GM21423 (cell line): ENCODE measurements at regions not wholly inside any gene's neighbourhood (a gene's known extent, or its start where the extent isn't known, plus 50 kb on each side); places are given as distances from the start of the nearest gene placed in this dataset.
A peak's percentile ranks its signal among the peaks of the same experiment; 100 is the strongest.

ENCODE experiments used
- ATAC-seq: cut with Tn5 transposase; IDR thresholded peaks from one replicate; pipeline ENCODE4 v1.9.1; 2021; ENCODE audit warnings: mild to moderate bottlenecking, moderate library complexity; ENCODE audit not compliant: unreplicated experiment

DNA sequence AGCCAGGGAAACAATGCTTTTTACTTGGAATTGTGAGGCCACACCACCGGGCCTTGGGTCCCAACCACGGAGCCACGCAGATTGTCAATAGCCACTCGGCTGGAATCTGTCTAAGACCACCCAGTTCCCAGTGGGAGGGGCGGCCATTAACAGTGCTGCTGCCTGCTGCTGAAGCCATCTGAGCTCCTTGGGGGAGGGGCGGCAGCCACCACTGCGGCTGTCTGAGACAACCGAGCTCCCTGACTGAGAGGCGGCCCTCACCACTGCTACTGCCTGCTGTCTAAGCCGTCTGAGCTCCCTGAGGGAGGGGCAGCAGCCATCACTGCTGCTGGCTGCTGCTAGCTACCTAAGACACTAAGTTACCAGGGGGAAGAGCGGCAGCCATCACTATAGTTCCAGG is 64.3 kb downstream of the DMRTA2 start:
- ATAC-seq: no peak

DNA sequence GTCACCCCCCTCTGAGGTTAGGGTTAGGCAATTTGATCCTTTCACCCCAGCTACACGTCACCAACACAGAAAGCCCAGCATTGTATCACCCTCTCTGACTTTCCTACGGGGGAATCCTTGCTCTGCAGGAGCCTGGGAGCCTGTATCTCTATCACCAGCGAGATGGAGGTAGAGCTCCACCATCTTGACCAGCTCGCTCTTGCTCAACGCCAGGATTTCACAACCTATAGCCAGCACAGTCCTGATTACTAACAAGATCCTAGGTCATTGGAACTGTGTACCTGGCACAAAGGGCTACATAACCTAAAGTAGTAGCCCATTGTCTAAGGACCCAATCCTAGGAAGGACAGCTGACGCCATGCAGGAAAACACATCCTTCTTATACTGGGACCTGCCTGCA is 66.1 kb downstream of the DMRTA2 start:
- no peak for ATAC-seq

DNA sequence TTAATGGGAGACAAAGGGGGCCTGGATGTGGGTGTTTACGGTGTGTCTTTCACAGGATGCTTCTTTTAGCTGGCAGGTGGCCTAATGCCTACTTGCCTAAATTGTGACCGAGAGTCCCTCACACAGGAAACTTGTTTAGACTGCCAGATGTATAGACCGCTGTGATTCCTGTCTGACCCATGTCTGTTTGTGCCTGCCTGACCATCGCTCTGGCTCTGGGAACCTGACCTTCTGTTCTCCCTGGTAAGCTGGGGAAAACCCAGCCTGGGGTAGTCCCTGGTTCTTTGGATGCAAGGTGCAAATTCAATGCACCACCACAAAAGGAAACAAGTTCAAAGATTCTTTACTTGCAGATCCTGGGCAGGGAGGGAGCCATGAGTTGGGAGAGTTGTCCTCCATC is 68.4 kb downstream of the DMRTA2 start:
- ATAC-seq: no peak

DNA sequence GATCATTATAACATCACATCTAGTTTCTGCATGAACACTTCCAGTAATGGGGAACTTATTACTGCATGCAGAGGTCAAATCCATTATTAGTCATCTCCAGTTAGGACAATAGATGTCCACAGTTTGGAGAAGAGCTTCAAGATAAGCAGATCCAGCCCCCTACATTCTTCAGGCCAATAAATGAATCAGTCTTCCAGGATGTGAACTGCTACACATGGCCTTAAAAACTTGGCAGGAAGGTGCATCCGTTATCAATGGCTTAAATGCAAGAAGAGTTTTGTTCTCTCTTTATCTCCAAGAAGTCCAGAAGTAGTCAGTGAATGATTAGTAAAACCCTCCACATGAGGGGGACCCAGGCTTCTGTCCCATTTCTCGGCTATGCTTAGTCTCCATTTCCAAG is 70.8 kb downstream of the DMRTA2 start:
- no peak for ATAC-seq

DNA sequence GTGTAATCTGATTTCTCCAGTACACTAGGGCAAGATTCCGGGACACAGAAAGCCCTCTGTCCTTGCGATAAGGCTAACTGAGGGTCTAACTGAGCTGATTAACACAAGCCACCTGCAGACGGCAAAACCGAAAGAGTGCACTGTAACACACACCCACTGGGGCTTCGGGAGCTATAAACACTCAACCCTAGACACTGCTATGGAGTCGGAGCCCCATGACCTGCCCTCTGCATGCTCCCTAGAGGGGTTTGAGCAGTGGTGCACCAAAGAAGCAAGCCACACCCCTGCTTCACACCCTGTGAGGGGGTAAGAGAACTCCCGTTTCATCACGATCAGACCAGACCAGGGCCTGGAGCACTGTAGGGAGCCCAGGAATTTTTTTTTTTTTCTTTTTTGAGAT is 72.4 kb downstream of the DMRTA2 start:
- ATAC-seq: no peak

GRCh38 chr1:50350421-50350820 is 72.8 kb downstream of the DMRTA2 start:
- ATAC-seq: no peak

GRCh38 chr1:50349242-50349565 is 74.0 kb downstream of the DMRTA2 start:
- ATAC-seq: no peak

GRCh38 chr1:50348449-50349241 is 74.6 kb downstream of the DMRTA2 start:
- ATAC-seq: no peak

- no peak for ATAC-seq
Measured at GRCh38 chr1:50347933-50348332, 75.3 kb downstream of the DMRTA2 start.

- ATAC-seq: no peak
Measured at GRCh38 chr1:50346621-50347020, 76.6 kb downstream of the DMRTA2 start.

- no peak for ATAC-seq
Measured at GRCh38 chr1:50343323-50343722, 79.9 kb downstream of the DMRTA2 start.

DNA sequence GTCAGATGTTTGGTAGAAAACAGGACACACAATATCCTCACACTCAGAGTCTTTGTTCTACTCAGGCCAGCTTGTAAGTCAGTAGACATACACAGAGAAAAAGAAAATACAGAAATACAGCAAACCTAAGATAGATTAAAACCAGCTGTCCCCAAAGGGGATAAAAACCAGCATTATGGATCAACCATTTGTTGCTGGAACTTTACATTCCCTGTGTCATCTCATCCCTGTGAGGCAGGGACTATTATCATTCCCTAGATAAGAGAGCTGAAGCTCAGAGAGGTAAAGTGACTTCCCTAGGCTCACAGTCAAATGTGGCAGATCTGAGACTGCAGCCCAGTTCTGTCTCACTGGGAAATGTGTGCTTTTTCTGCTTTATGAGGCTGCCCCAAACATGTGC is 80.7 kb downstream of the DMRTA2 start:
- ATAC-seq: no peak

GRCh38 chr1:50335036-50335435 is 88.2 kb downstream of the DMRTA2 start:
- ATAC-seq: no peak

GRCh38 chr1:50333595-50333974 is 89.7 kb downstream of the DMRTA2 start:
- peak; percentile 85 for ATAC-seq

GRCh38 chr1:50332941-50333594 is 90.2 kb downstream of the DMRTA2 start:
- ATAC-seq: peak; percentile 77

DNA sequence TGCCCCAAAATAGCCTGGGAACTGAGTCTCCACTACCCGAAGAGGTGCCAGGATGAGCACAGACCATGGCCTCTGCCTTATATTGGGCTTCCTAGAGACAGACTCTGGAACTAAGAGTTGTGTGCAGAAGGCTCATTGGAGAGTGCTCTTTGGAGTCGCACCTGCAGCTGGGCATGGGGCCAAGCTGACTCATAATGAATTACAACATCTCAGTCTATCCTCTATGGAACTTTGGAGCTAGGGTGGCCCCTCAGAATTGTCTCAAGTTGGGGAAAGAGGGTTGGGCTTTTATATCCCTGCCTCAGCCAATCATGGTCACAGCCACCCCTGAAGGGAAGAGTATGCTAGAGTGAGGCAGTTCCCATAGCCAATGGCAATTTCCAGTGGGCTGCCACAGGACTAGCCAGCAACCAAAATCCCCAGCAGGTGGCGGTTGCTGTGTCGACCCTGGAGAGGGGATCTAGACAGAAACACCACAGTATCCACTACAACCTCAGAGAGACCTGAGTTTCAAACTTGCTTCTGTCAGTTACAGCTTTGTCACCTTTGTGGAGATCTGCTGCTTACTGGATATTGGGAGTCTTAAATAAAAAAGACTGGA is 93.8 kb downstream of the DMRTA2 start:
- no peak for ATAC-seq

GRCh38 chr1:50328552-50328951 is 94.7 kb downstream of the DMRTA2 start:
- ATAC-seq: no peak

GRCh38 chr1:50326026-50326425 is 97.2 kb downstream of the DMRTA2 start:
- no peak for ATAC-seq

DNA sequence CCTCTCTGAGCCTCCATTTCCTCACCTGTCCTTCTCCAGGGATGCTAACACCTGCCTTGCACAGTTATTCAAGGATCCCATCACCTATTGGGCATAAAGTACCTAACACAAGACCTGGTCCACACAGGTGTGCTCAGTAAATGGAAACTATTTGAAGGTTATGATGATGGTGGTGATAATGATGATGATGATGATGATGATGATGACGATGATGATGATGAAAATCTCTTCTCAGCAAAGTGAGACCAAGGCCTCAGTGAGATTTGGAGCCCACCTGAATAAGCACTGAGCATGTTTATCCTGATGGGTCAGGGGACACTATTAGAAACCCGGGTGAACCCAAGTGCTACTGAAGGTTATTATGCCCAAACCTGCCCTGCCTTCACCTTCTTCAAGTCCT is 100.7 kb downstream of the DMRTA2 start:
- ATAC-seq: no peak

DNA sequence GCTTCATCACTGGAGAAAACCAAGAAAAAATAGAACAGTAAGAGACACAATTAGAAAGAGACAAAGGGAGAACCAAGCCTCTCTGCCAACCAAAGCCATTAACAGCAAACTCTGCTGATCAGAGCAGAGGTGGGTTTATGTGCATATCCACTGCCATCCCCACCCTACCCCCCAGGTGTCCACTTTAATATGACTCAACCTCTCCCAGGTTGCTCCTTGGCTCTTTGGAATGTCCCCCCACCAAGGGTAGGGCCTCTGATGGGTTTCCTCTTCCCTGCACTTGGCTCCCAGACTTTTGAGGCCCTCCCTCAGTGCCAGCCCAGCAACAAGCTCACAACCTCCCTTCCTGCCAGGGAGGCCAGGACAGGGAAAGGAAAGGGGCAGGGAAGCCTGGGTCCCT is 104.8 kb downstream of the DMRTA2 start:
- no peak for ATAC-seq

GRCh38 chr1:50308878-50309277 is 114.4 kb downstream of the DMRTA2 start:
- ATAC-seq: no peak

- ATAC-seq: no peak
Measured at GRCh38 chr1:50305808-50306207, 117.4 kb downstream of the DMRTA2 start.
